Hepatocyte (in vitro differentiated cells): ENCODE measurements at regions not wholly inside any gene's neighbourhood (a gene's known extent, or its start where the extent isn't known, plus 50 kb on each side); places are given as distances from the start of the nearest gene placed in this dataset.

ENCODE experiments used
- CTCF ChIP-seq: fragments of 200-600 bp; sonication (generic); IDR thresholded peaks from 2 replicates; pipeline ENCODE4 v1.5.1; 2016; ENCODE audit warnings: antibody characterized with exemption, mild to moderate bottlenecking; ENCODE audit not compliant: poor library complexity
- EZH2 ChIP-seq: fragments of 200-600 bp; sonication (generic); IDR thresholded peaks from 2 replicates; pipeline ENCODE4 v1.6.1; 2016; ENCODE audit warnings: antibody characterized with exemption, mild to moderate bottlenecking, borderline replicate concordance

GRCh38 chr2:49702740-49703139 is 548.4 kb upstream of the FSHR start:
- no peak for TF ChIP-seq CTCF
- TF ChIP-seq EZH2, result no peak
